TTC549 (cell line): ENCODE measurements at regions not wholly inside any gene's neighbourhood (a gene's known extent, or its start where the extent isn't known, plus 50 kb on each side); places are given as distances from the start of the nearest gene placed in this dataset.
"Not testable (repeated sequence)": the region's sequence is repeated elsewhere in the genome, so short reads cannot be mapped to it uniquely, and the experiment has no call there.

Experiments used
- FAIRE-seq: peaks from 2 replicates; lab custom pipeline; 2012; peaks lifted over from hg19 to GRCh38; lab: Jason Lieb, UNC

DNA sequence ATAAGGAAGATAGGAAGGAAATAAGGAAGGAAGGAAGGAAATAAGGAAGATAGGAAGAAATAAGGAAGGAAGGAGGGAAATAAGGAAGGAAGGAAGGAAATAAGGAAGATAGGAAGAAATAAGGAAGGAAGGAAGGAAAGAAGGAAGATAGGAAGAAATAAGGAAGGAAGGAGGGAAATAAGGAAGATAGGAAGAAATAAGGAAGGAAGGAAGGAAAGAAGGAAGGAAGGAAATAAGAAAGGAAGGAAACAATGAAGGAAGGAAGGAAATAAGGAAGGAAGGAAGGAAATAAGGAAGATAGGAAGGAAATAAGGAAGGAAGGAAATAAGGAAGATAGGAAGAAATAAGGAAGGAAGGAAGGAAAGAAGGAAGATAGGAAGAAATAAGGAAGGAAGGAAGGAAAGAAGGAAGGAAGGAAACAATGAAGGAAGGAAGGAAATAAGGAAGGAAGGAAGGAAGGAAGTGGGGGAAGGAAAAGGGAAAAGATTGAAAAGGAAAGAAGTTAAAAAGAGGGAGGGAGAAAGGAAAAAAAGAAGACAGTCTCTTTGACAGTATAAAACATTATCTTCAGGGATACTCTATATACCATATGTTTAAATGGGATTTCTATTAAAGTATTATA, 227.1 kb downstream of the SP3 start:
- FAIRE-seq = not testable (repeated sequence)

DNA sequence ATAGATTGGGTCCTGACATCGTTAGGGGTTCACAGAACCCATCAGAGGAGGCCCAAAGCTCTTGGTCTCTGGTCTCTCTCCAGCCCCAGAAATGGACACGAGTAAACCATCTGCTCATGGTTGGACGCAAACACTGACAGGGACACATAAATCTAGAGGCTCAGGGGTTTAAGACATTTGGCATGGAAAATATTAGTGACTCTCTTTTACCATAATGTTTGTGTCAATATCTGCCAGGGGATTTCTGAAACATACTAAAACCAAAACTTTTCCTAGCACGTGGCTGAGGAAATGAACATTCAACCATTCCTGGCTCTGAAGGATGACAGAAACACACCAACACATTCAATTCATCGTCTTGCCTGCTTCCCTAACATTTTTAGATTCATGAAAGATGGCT, 226.2 kb downstream of the SP3 start:
- no peak for FAIRE-seq

DNA sequence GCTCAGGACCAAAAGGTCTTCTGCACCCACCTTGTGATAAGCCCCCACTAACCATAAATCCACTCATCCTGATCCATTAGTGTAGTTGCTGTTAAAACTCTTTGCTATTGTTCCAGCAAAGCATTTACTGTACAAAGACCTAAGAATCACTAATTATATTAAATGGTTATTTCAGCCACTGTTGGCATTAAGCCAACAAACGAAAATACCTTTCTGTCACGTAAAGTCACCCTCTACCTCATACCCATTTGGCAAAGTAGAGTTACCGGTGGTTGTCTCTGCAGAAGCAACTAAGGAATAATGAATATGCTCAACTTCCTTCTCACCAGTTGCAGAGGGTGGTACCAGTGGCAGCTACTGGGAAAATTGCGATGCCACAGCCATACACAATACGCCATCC, 224.5 kb downstream of the SP3 start:
- FAIRE-seq = no peak

DNA sequence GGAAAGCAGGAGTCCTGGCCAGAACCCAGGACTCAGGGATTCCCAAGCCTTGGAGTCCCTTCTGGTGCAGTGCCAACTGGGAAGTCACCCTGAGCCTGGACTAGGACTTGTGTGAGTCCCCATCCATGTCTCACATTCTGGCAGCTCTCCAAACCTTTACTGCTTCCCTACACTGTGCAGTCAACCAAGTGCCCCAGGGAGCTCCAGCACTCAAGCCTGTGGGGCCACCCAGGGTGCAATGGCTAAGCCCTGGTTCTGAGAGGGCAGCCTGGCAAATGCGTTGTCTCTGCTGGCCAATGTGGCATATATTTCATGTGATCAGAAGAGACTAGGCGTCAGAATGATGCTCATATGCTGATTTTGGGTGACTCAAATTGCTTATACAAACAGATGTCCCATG, 223.4 kb downstream of the SP3 start:
- no peak for FAIRE-seq

- no peak for FAIRE-seq
These were observed 218.1 kb downstream of the SP3 start for GRCh38 chr2:173747035-173747434.

- no peak for FAIRE-seq
These were observed 215.9 kb downstream of the SP3 start for GRCh38 chr2:173749315-173749714.

DNA sequence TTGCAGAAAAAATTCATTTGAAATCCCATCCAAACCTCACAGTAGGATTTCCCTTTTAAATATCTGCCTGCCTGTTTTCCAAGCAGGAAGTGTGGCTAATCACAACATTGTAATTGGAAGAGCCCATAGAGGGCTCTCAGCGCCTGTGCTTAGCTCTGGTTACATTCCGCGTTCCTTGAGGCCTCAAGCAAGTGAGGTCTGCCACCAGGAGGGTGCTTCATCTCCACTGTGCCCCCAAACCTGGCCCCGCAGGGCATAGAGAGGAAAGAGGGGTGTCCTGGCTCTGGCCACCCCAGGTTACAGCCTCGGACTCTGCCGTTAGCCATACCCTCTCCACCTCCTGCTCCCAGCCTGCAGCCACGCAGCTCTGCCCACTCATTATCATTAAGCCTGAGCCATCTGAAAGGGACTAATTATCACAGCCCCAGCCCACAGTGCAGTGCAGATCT, 214.8 kb downstream of the SP3 start:
- no peak for FAIRE-seq

- FAIRE-seq = no peak
These were observed 214.3 kb downstream of the SP3 start for GRCh38 chr2:173750831-173751230.

GRCh38 chr2:173751245-173751975, 213.8 kb downstream of the SP3 start:
- no peak for FAIRE-seq

DNA sequence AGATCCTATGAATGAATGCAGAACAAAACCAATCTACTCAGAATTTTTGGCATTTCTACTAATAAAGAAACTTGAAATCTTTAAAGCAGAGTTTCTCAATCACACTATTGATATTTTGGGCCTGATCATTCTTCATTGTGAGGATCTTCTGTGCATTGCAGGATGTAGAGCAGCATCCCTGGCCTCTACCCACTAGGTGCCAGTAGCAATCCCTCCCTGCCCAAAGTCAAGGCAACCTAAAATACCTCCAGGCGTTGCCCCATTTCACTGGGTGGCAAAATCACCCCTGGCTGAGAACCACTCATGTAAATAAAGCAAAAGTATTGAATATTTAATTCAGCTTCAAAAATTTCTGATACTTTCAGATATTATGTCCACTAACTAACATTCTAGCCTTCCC, 213.0 kb downstream of the SP3 start:
- FAIRE-seq = no peak

GRCh38 chr2:173753441-173753840, 211.7 kb downstream of the SP3 start:
- FAIRE-seq = no peak

DNA sequence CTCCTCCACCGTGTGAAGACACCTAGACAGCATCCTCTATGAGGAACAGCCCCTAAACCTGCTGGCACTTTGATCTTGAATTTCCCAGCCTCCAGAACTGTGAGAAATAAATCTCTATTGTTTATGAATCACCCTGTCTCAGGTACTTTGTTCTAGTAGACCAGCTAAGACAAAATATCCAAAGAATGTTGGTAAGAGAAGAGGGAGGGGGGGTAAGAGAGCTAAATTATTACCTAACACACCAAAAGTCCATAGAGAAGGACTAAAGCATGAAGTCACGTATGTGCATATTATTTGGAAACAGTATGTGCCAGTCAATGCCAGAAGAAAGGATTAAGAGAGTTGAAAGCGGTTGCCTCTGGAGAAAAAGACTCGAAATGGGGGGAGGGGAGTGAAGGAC, 211.0 kb downstream of the SP3 start:
- no peak for FAIRE-seq

- FAIRE-seq = no peak
These were observed 210.3 kb downstream of the SP3 start for GRCh38 chr2:173754837-173755236.

- no peak for FAIRE-seq
These were observed 209.4 kb downstream of the SP3 start for GRCh38 chr2:173755798-173756197.

DNA sequence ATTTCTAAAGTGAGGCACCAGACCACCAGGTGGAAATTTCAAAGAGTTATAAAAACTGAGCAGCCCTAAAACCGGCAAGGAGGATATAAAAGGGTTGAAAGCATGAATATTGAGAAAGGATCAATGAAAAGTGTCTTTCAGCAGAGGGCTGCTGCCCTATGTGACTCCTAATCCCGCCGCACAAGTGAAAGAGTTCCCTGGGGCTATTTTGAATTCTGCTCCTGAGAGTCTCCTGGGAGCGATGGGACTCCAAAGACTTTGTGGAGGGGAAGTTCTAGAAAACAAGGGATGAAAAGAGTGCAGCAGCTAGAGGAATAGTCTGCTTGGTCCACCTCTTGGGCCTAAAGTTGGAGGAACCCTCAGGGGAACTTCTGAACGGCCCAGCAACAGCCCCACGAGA, 205.2 kb downstream of the SP3 start:
- FAIRE-seq = no peak

GRCh38 chr2:173760553-173760952, 204.6 kb downstream of the SP3 start:
- FAIRE-seq = no peak

GRCh38 chr2:173761603-173762119, 203.5 kb downstream of the SP3 start:
- no peak for FAIRE-seq

DNA sequence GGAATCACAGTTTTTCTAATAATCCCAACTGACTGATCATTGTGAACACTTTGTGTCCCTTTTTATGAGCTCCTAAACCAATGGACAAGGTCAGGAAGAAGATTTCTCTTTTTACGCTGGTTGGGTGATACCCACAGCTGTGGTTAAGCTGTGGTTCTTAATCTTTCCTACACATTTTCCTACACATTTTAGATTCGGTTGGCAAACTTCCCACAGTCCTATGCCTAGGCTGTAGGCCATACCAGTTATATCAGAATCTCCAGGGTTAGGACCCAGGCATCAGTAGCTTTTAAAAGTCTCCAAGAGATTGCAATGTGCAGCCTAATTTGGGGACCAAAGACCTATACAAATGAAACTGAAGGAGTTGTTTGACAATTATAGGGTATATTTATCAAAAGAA, 203.0 kb downstream of the SP3 start:
- no peak for FAIRE-seq

GRCh38 chr2:173762864-173763263, 202.3 kb downstream of the SP3 start:
- no peak for FAIRE-seq

GRCh38 chr2:173763641-173764040, 201.5 kb downstream of the SP3 start:
- no peak for FAIRE-seq

DNA sequence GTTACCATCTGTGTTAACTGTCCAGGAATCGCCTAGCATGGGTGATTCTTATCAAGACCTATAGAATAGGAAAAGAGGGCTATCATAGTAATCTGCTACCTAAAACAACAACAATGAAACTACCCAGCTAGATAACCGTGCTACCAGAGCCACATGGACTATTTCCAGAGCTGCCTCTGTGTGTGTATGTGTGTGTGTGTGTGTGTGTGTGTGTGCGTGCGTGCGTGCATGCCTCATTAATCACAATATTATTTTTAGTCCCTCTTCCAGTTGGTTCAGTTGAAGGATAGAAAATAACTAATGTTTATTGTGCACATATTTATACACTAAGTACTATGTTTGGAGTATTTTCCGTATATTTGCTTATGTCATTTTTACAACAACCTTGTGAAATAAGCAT, 201.1 kb downstream of the SP3 start:
- FAIRE-seq = no peak

DNA sequence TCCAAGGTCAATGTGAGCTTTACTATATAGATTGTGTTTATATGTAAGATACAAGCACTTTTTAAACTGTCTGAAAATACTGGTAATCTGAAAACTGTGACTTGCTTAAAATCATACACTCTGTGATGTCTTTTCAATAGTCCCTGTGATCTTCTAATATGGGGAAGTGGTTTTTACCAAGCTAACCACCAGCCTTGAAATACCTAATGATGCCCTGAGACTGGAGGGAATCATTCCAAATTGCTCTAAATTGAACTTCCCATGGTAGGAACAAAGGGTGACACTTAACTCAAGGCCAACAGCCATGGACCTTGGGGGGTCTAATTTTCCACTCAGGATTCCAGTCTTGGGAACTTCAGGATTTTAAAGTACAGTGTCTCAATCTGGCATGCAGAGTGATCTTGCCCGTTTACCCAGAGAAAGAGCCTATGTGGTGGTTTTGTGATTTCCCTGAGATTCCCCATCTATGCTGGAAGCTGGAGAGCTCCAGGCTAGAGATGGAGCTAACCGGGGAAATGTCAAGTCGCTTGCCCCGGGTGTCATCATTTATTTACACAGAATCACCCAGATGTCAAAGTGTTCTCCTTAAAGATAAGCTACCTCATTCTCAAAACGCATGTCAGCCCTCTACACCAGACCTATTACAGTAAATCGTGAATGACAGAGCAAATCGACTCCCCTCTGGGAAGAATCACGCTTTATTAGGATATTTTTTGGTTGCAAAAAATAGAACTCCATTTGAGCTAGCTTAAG, 198.5 kb downstream of the SP3 start:
- FAIRE-seq = no peak
